Adrenal gland (tissue), 9 donors: ENCODE measurements at regions not wholly inside any gene's neighbourhood (a gene's known extent, or its start where the extent isn't known, plus 50 kb on each side); places are given as distances from the start of the nearest gene placed in this dataset.
"Not testable (repeated sequence)": the region's sequence is repeated elsewhere in the genome, so short reads cannot be mapped to it uniquely, and the experiment has no call there.

Experiments used
- DNase-seq, 7 donors: peaks; one replicate each; pipeline ENCODE4 v3.0.0-alpha.2; 2019 to 2020
- H3K27ac ChIP-seq, 5 donors: fragments of 200-600 bp; sonication (generic) in 4 of 5; 1 replicate in 3 of 5; 2 replicates in 2 of 5; pipeline versions ENCODE4 v1.5.1 to v1.8.0; 2016 to 2020; ENCODE audit warnings: mild to moderate bottlenecking in 1 of 5
- H3K27me3 ChIP-seq: fragments of 200-600 bp; 2 replicates; pipeline ENCODE4 v1.8.0; 2021
- H3K36me3 ChIP-seq, 2 donors: fragments of 200-600 bp; replicated peaks in 1 of 2; 1 replicate in 1 of 2; 2 replicates in 1 of 2; pipeline versions ENCODE4 v1.5.1 to v1.8.0; 2018 to 2022
- H3K4me1 ChIP-seq, 2 donors: fragments of 200-600 bp; replicated peaks in 1 of 2; 1 replicate in 1 of 2; 2 replicates in 1 of 2; pipeline versions ENCODE4 v1.5.1 to v1.8.0; 2018 to 2021
- H3K4me3 ChIP-seq, 4 donors: fragments of 200-600 bp; sonication (generic) in 3 of 4; one replicate each; pipeline ENCODE4 v1.5.1; 2016 to 2018
- H3K9me3 ChIP-seq, 3 donors: fragments of 200-600 bp; sonication (generic) in 1 of 3; replicated peaks in 1 of 3; 1 replicate in 2 of 3; 2 replicates in 1 of 3; pipeline versions ENCODE4 v1.5.1 to v1.8.0; 2016 to 2021
- POLR2A ChIP-seq, 2 donors: fragments of 450-650 bp; IDR thresholded peaks; one replicate each; pipeline ENCODE4 v1.6.1; 2017; ENCODE audit warnings: antibody characterized with exemption in 2 of 2, mild to moderate bottlenecking in 2 of 2, moderate library complexity in 1 of 2
- WGBS, 4 donors: extraction: QIAGEN DNeasy Blood & Tissue Kit in 2 of 4; methylation state at CpG; one replicate each; pipeline versions ENCODE4 v1.1.5 to v1.1.7; 2013 to 2017; 5-methylcytosine and 5-hydroxymethylcytosine counted together
- intact Hi-C, 2 donors: fragments of 100-400 bp; cut with DNase I; formaldehyde crosslinking; loops; one replicate each; pipeline versions ENCODE4 v1.14.1 to v1.15.0; 2022 to 2023
- TF ChIP-seq, protein P1 (sequence below), 6 experiments: fragments of 450-650 bp in 4 of 6; fragments of 200-600 bp in 2 of 6; sonication (generic) in 1 of 6; IDR thresholded peaks; 1 replicate in 5 of 6; 2 replicates in 1 of 6; pipeline versions ENCODE4 v1.5.1 to v1.8.0; 2016 to 2021; ENCODE audit warnings: antibody characterized with exemption in 6 of 6, mild to moderate bottlenecking in 2 of 6, moderate library complexity in 1 of 6
- donor health status: healthy with polysubstance abuse.
- donor health status: Bipolar disorder and iron deficiency.
- donor health status: DM: yes; HTN: yes; CAD: no.
- donor health status: DM: no; HTN: no; CAD: no.
- donor health status: DM: no; HTN: no; CAD: no.

DNA sequence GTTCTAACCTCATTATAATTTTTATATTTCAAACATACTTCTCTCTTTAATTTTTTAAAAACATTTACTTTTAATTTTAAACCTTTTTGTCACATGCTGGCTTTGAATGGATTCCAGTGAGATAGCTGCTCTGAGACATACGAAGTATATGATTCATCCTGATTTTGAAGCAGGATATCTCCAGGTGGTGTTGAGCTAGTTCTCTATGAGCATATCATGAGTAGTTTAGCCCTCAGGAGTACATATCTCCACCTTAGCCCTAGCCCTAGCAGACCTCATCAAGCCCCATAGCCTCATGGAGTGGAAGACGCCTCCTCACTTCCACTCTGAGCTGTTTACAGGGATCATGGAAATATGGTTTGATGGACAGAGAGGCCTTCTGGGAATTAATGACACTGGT, 183.2 kb upstream of the C21orf91 start:
- no peaks in the 10 kb centered on the region for H3K4me1 ChIP-seq
- H3K27me3 ChIP-seq: no peaks in the 10 kb centered on the region
- no peak overlapping the region for H3K4me3 ChIP-seq
- DNase-seq: no peak
- H3K9me3 ChIP-seq: no peaks in the 10 kb centered on the region
- no peaks in the 10 kb centered on the region for H3K36me3 ChIP-seq
- intact Hi-C loops: no loop called here
- WGBS, 4 donors: 65 to 91% (median 81%) methylated on average over 2 of the region's 2 CpGs
- no peak overlapping the region for H3K27ac ChIP-seq
- TF ChIP-seq, protein P1, sequence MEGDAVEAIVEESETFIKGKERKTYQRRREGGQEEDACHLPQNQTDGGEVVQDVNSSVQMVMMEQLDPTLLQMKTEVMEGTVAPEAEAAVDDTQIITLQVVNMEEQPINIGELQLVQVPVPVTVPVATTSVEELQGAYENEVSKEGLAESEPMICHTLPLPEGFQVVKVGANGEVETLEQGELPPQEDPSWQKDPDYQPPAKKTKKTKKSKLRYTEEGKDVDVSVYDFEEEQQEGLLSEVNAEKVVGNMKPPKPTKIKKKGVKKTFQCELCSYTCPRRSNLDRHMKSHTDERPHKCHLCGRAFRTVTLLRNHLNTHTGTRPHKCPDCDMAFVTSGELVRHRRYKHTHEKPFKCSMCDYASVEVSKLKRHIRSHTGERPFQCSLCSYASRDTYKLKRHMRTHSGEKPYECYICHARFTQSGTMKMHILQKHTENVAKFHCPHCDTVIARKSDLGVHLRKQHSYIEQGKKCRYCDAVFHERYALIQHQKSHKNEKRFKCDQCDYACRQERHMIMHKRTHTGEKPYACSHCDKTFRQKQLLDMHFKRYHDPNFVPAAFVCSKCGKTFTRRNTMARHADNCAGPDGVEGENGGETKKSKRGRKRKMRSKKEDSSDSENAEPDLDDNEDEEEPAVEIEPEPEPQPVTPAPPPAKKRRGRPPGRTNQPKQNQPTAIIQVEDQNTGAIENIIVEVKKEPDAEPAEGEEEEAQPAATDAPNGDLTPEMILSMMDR (IDR thresholded peaks at IDR 0.05): no peak
- TF ChIP-seq POLR2A (IDR thresholded peaks at IDR 0.05): no peak

DNA sequence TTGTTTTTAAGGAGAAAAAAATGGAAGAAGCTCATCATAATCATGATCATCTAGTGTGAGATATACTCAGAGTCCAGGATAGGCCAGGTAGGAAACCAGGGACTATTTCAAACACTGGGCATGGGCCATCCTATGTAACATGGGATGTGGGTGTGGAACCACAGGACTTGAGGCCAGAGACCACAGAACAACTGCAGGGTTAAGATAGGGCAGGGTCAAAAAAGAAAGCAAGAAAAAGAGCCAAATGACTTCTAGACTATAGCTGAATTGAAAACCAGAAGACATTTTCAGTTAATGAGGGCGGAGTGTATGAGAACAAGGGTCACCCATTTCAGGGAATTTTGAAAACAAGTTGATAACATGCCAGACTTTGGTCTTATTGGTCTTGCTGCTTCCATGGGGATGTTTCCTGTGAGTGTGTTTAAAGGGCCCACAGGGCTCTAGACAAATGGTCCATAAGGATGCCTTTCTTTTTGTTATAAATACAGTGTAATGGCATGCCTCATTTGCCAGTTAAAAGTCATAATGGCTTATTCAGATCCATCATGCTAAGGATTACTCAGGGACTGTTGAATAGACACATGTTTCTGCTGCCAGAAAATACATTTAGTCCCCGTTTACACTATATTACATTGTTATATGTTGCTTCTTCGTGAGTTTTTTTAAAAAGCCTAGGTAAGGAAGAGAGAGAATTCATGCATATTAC, 182.0 kb upstream of the C21orf91 start:
- WGBS, 4 donors: 68 to 84% (median 82%) methylated on average over 3 of the region's 3 CpGs
- intact Hi-C loops: no loop called here
- no peaks in the 10 kb centered on the region for H3K27me3 ChIP-seq
- H3K4me1 ChIP-seq: no peaks in the 10 kb centered on the region
- H3K36me3 ChIP-seq: no peaks in the 10 kb centered on the region
- H3K27ac ChIP-seq: no peak overlapping the region
- DNase-seq: no peak
- no peak overlapping the region for H3K4me3 ChIP-seq
- H3K9me3 ChIP-seq: no peaks in the 10 kb centered on the region
- TF ChIP-seq, protein P1 (IDR thresholded peaks at IDR 0.05): no peak
- no peak for TF ChIP-seq POLR2A (IDR thresholded peaks at IDR 0.05)

DNA sequence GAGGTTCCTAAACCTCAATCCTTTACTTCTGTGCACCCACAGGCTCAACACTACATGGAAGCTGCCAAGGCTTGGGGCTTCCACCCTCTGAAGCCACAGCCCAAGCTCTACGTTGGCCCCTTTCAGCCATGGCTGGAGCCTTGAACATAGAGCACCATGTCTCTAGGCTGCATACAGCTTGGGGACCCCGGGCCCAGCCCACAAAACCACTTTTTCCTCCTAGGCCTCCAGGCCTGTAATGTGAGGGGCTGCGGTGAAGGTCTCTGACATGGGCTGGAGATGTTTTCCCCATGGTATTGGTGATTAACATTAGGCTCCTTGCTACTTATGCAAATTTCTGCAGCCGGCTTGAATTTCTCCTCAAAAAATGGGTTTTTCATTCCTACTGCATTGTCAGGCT, 179.4 kb upstream of the C21orf91 start:
- H3K4me3 ChIP-seq, intact Hi-C loops, DNase-seq, H3K9me3 ChIP-seq, H3K27ac ChIP-seq, H3K4me1 ChIP-seq, H3K27me3 ChIP-seq, H3K36me3 ChIP-seq: not testable (repeated sequence)
- 89 to 100% (median 91%) methylated on average over 2 to 4 of the region's 4 CpGs for WGBS, 4 donors

GRCh38 chr21:17989780-17990179, 170.6 kb upstream of the C21orf91 start:
- Histone ChIP-seq H3K36me3 (no peaks in the 10 kb centered on the region), H3K4me3 (no peak overlapping the region), H3K4me1 (no peaks in the 10 kb centered on the region), H3K27me3 (no peaks in the 10 kb centered on the region), H3K27ac (no peak overlapping the region), H3K9me3 (no peaks in the 10 kb centered on the region)
- TF ChIP-seq POLR2A (IDR thresholded peaks at IDR 0.05): no peak
- TF ChIP-seq, protein P1 (IDR thresholded peaks at IDR 0.05): no peak
- intact Hi-C loops: no loop called here
- no peak for DNase-seq
- WGBS, 4 donors: 65 to 76% (median 70%) methylated on average over 3 of the region's 3 CpGs

DNA sequence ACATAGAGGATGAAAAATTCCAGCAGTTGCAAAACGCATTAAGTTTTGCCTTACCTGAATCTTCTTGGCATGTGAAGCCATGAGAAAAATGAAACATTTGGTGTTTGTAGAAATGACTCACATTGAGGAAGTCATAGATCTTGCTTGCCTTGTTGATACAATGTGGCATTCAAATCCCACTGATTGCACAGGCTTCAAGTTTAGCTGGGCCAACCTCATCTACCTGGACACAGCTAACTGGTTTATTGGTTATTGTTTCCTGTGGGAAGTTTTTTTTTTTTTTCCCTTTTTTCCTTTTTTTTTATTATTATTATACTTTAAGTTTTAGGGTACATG, 168.9 kb upstream of the C21orf91 start:
- TF ChIP-seq, protein P1 (IDR thresholded peaks at IDR 0.05): no peak
- TF ChIP-seq POLR2A (IDR thresholded peaks at IDR 0.05): no peak
- Histone ChIP-seq H3K4me3 (no peak overlapping the region), H3K9me3 (no peaks in the 10 kb centered on the region), H3K4me1 (no peaks in the 10 kb centered on the region), H3K27me3 (no peaks in the 10 kb centered on the region), H3K27ac (no peak overlapping the region), H3K36me3 (no peaks in the 10 kb centered on the region)
- intact Hi-C loops: no loop called here
- no peak for DNase-seq
- 76 to 78% (median 77%) methylated on average over 1 of the region's 1 CpG for WGBS, 4 donors
